HepG2 (cell line): ENCODE measurements at regions not wholly inside any gene's neighbourhood (a gene's known extent, or its start where the extent isn't known, plus 50 kb on each side); places are given as distances from the start of the nearest gene placed in this dataset.

Experiments
- ATAC-seq: fragments of 200-7000 bp; cut with Tn5 transposase; 3 replicates; pipeline ENCODE4 v1.9.1; 2020; ENCODE audit warnings: mild to moderate bottlenecking, moderate library complexity
- BruUV-seq: library from RNA; stranded (reverse); fragments of 400-500 nt; replicated peaks from 2 replicates; lab custom pipeline; 2021; lab: Mats Ljungman, UMichigan
- CTCF ChIA-PET: fragments of 300-600 bp; formaldehyde crosslinking; extraction: SDS; loops from one replicate; lab custom pipeline; 2021; ENCODE audit warnings: low total read pairs, inconsistent platforms, low intra/inter-chr PET ratio; lab: Yijun Ruan, JAX
- POLR2A ChIA-PET: fragments of 350-600 bp; sonication (Branson Sonifier 250); formaldehyde crosslinking; loops from one replicate; lab custom pipeline; 2020; ENCODE audit warnings: antibody characterized with exemption, inconsistent platforms; lab: Yijun Ruan, JAX
- DNase-seq: peaks from one replicate; pipeline ENCODE4 v3.0.0-alpha.2; 2015; ENCODE audit warnings: low spot score
- FAIRE-seq: peaks from 3 replicates; lab custom pipeline; 2011; peaks lifted over from hg19 to GRCh38; lab: Jason Lieb, UNC
- H2AFZ ChIP-seq: one replicate; pipeline ENCODE4 v1.6.1; 2011; ENCODE audit warnings: low read length, inconsistent platforms
- H3K27ac ChIP-seq: fragments of 300-600 bp; 3 replicates; pipeline ENCODE4 v1.8.0; 2011; ENCODE audit warnings: mixed run types, mild to moderate bottlenecking, mixed read lengths, low read length, inconsistent platforms; ENCODE audit not compliant: insufficient read depth; ENCODE audit errors: extremely low read length
- H3K27me3 ChIP-seq, 2 experiments: fragments of 200-600 bp in 1 of 2; 2 replicates in 1 of 2; 3 replicates in 1 of 2; pipeline versions ENCODE4 v1.6.0 to v1.8.0; 2011; ENCODE audit warnings: low read length in 2 of 2, mild to moderate bottlenecking in 2 of 2, moderate library complexity in 2 of 2, inconsistent platforms in 1 of 2; ENCODE audit not compliant: insufficient read depth in 2 of 2, control insufficient read depth in 1 of 2
- H3K36me3 ChIP-seq, 2 experiments: fragments of 200-600 bp in 1 of 2; replicated peaks in 1 of 2; 2 replicates in 1 of 2; 3 replicates in 1 of 2; pipeline versions ENCODE4 v1.5.1 to v1.8.0; 2011; ENCODE audit warnings: low read length in 2 of 2, inconsistent platforms in 1 of 2; ENCODE audit not compliant: insufficient read depth in 2 of 2, control insufficient read depth in 1 of 2
- H3K4me1 ChIP-seq: 2 replicates; pipeline ENCODE4 v1.5.1; 2012; ENCODE audit warnings: low read length, inconsistent platforms; ENCODE audit not compliant: insufficient read depth
- H3K4me2 ChIP-seq: 2 replicates; pipeline ENCODE4 v1.6.0; 2011; ENCODE audit warnings: low read depth, low read length, inconsistent platforms
- H3K4me3 ChIP-seq, 3 experiments: fragments of 200-600 bp in 1 of 3; sonication (generic), shearing (Covaris generic) in 1 of 3; replicated peaks in 1 of 3; 2 replicates each; pipeline ENCODE4 v1.5.1; 2011 to 2016; ENCODE audit warnings: low read length in 3 of 3, inconsistent platforms in 2 of 3, low read depth in 2 of 3, mild to moderate bottlenecking in 2 of 3, control low read depth in 1 of 3, mixed read lengths in 1 of 3; ENCODE audit not compliant: insufficient read depth in 1 of 3
- H3K79me2 ChIP-seq: one replicate; pipeline ENCODE4 v1.6.1; 2011; ENCODE audit warnings: low read length, inconsistent platforms; ENCODE audit not compliant: insufficient read depth
- H3K9ac ChIP-seq: 2 replicates; pipeline ENCODE4 v1.6.0; 2011; ENCODE audit warnings: mild to moderate bottlenecking, low read depth, low read length, inconsistent platforms; ENCODE audit not compliant: insufficient read depth
- H3K9me3 ChIP-seq: 2 replicates; pipeline ENCODE4 v1.5.1; 2012; ENCODE audit warnings: mild to moderate bottlenecking, low read length
- H4K20me1 ChIP-seq: 2 replicates; pipeline ENCODE4 v1.6.0; 2011; ENCODE audit warnings: inconsistent platforms, mild to moderate bottlenecking, low read length, moderate library complexity; ENCODE audit not compliant: insufficient read depth
- DPF2 ChIP-seq: sonication (generic); formaldehyde crosslinking; IDR thresholded peaks from 2 replicates; pipeline ENCODE4 v1.4.0; 2020; ENCODE audit warnings: mild to moderate bottlenecking, low read depth, missing genetic modification reagents, borderline replicate concordance
- EP300 ChIP-seq, 3 experiments: sonication (generic) in 1 of 3; formaldehyde crosslinking in 1 of 3; IDR thresholded peaks; 2 replicates each; pipeline versions ENCODE4 v1.5.1 to v1.6.1; 2011 to 2020; ENCODE audit warnings: low read depth in 2 of 3, low read length in 2 of 3, borderline replicate concordance in 1 of 3, improper control_type of control experiment in 1 of 3, mild to moderate bottlenecking in 1 of 3, missing genetic modification reagents in 1 of 3, moderate library complexity in 1 of 3
- HOXA3 ChIP-seq: sonication (generic); formaldehyde crosslinking; IDR thresholded peaks from 2 replicates; pipeline ENCODE4 v1.5.0; 2020; ENCODE audit warnings: missing genetic modification reagents
- NFE2L2 ChIP-seq: fragments of 150-350 bp; IDR thresholded peaks from 2 replicates; pipeline ENCODE4 v1.6.1; 2014; ENCODE audit warnings: low read length
- PHF5A ChIP-seq: IDR thresholded peaks from one replicate; pipeline ENCODE4 v1.6.1; 2018; ENCODE audit warnings: low read depth, missing genetic modification reagents; ENCODE audit not compliant: unreplicated experiment
- POLR2G ChIP-seq: fragments of 200-400 bp; formaldehyde crosslinking; IDR thresholded peaks from 2 replicates; pipeline ENCODE4 v1.6.1; 2018; ENCODE audit warnings: mild to moderate bottlenecking, low read depth, low read length, moderate library complexity
- PRMT3 ChIP-seq: sonication (generic); formaldehyde crosslinking; IDR thresholded peaks from 2 replicates; pipeline ENCODE4 v1.8.1; 2022; ENCODE audit warnings: low read depth, mild to moderate bottlenecking, moderate library complexity, missing genetic modification reagents, borderline replicate concordance
- RBFOX2 ChIP-seq: fragments of 200-400 bp; formaldehyde crosslinking; IDR thresholded peaks from 2 replicates; pipeline ENCODE4 v1.6.1; 2017; ENCODE audit warnings: low read depth, mild to moderate bottlenecking, low read length
- SATB2 ChIP-seq: sonication (generic); formaldehyde crosslinking; IDR thresholded peaks from 2 replicates; pipeline ENCODE4 v1.5.0; 2020; ENCODE audit warnings: missing genetic modification reagents
- SNAPC2 ChIP-seq: sonication (generic); formaldehyde crosslinking; IDR thresholded peaks from 2 replicates; pipeline ENCODE4 v1.8.1; 2022; ENCODE audit warnings: mild to moderate bottlenecking, missing genetic modification reagents
- ZNF160 ChIP-seq: sonication (generic); formaldehyde crosslinking; IDR thresholded peaks from 2 replicates; pipeline ENCODE4 v1.8.0; 2022; ENCODE audit warnings: mild to moderate bottlenecking, inconsistent platforms, missing genetic modification reagents
- ZNF17 ChIP-seq: sonication (generic); formaldehyde crosslinking; IDR thresholded peaks from 2 replicates; pipeline ENCODE4 v1.5.0; 2020; ENCODE audit warnings: mild to moderate bottlenecking, missing genetic modification reagents
- ZNF333 ChIP-seq: sonication (generic); formaldehyde crosslinking; IDR thresholded peaks from 2 replicates; pipeline ENCODE4 v1.4.0; 2020; ENCODE audit warnings: mild to moderate bottlenecking, missing genetic modification reagents, borderline replicate concordance
- in situ Hi-C: cut with HindIII; loops from 2 replicates; pipeline ENCODE4 v1.10.0; 2017; ENCODE audit warnings: low pct_unique_long_range_greater_than_20kb; ENCODE audit not compliant: extremely low pct_ligation_motif_present
- intact Hi-C: fragments of 100-400 bp; cut with micrococcal nuclease; formaldehyde crosslinking; loops from one replicate; pipeline ENCODE4 v1.10.0; 2022; ENCODE audit not compliant: unreplicated experiment
- TF ChIP-seq, protein P1 (sequence below): sonication (generic); formaldehyde crosslinking; IDR thresholded peaks from 2 replicates; pipeline ENCODE4 v1.4.0; 2020; ENCODE audit warnings: missing genetic modification reagents
- TF ChIP-seq, protein P2 (sequence below): sonication (generic); formaldehyde crosslinking; IDR thresholded peaks from 2 replicates; pipeline ENCODE4 v1.8.0; 2022; ENCODE audit warnings: mild to moderate bottlenecking, missing genetic modification reagents

DNA sequence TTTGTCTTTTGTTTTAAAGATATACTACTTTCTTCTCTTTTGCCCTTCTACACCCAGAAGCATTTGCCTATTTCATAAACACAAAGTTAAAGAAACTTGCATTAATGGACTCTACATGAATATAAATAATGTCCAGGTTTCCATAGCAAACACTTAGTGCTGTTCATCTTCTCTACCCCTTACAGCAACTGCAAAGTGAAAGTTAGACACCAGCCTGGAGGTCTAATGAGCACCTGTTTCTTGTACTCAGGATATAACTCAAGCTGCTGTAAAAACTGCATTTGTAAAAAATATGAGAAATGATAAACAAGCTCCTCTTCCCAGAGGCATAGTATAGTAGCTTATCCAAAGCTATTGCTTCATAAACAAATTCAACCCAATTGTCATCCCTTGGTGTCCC is 76.0 kb upstream of the RELN start:
- POLR2A ChIA-PET: interaction anchor here (0.8 to 1.3 kb wide), 3 partner anchors 29 to 75 kb away, joined by 4 to 9 read pairs (median 5); partner anchors contain the start of gene RELN
- H3K4me3 ChIP-seq: peak overlapping the region in 2 of 3 experiments; percentile 40 to 46; a peak in 3 of 6 replicates
- TF ChIP-seq SNAPC2 (CRISPR knock-in tag): no peak
- no peak for TF ChIP-seq ZNF17
- no peak for TF ChIP-seq DPF2 (CRISPR knock-in tag)
- 0 out of 2 replicates have a peak, but pooled peaks have one; percentile 39 for TF ChIP-seq POLR2G
- TF ChIP-seq SATB2 (CRISPR knock-in tag): no peak
- no peak for TF ChIP-seq ZNF333
- TF ChIP-seq NFE2L2: no peak
- TF ChIP-seq PHF5A (CRISPR knock-in tag): no peak
- no peak for TF ChIP-seq PRMT3 (CRISPR knock-in tag)
- TF ChIP-seq, protein P1, sequence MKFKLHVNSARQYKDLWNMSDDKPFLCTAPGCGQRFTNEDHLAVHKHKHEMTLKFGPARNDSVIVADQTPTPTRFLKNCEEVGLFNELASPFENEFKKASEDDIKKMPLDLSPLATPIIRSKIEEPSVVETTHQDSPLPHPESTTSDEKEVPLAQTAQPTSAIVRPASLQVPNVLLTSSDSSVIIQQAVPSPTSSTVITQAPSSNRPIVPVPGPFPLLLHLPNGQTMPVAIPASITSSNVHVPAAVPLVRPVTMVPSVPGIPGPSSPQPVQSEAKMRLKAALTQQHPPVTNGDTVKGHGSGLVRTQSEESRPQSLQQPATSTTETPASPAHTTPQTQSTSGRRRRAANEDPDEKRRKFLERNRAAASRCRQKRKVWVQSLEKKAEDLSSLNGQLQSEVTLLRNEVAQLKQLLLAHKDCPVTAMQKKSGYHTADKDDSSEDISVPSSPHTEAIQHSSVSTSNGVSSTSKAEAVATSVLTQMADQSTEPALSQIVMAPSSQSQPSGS (CRISPR knock-in tag): no peak
- TF ChIP-seq, protein P2, sequence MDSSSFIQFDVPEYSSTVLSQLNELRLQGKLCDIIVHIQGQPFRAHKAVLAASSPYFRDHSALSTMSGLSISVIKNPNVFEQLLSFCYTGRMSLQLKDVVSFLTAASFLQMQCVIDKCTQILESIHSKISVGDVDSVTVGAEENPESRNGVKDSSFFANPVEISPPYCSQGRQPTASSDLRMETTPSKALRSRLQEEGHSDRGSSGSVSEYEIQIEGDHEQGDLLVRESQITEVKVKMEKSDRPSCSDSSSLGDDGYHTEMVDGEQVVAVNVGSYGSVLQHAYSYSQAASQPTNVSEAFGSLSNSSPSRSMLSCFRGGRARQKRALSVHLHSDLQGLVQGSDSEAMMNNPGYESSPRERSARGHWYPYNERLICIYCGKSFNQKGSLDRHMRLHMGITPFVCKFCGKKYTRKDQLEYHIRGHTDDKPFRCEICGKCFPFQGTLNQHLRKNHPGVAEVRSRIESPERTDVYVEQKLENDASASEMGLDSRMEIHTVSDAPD (CRISPR knock-in tag): no peak
- TF ChIP-seq ZNF160 (CRISPR knock-in tag): no peak
- TF ChIP-seq RBFOX2: peak; percentile 15; the same call in 1 of the 2 replicates
- no peak for TF ChIP-seq HOXA3 (CRISPR knock-in tag)
- TF ChIP-seq EP300 (IDR thresholded peaks at IDR 0.05; ENCODE audit: low read depth in 2 of 2, low read length in 2 of 2): no peak
- TF ChIP-seq EP300 (CRISPR knock-in tag; IDR thresholded peaks at IDR 0.05; ENCODE audit: borderline replicate concordance): no peak

More for the DNA sequence above, 76.0 kb upstream of the RELN start:
- peaks cover 64% of the 10 kb centered on the region for H3K4me1 ChIP-seq
- intact Hi-C loops: loop anchor here (2.0 to 5.0 kb wide), 2 partner anchors 29 to 73 kb away; no protein-coding TSS in a partner anchor
- no peaks in the 10 kb centered on the region for H3K79me2 ChIP-seq
- no peak overlapping the region for H2AFZ ChIP-seq
- H3K9ac ChIP-seq: peak overlapping the region; percentile 61
- TSS peak; percentile 86 for BruUV-seq
- no peaks in the 10 kb centered on the region for H4K20me1 ChIP-seq
- in situ Hi-C loops: no loop called here
- peak overlapping the region; percentile 76 for H3K27ac ChIP-seq
- ATAC-seq: peak; percentile 81
- peak; percentile 16 for DNase-seq
- H3K27me3 ChIP-seq: no peaks in the 10 kb centered on the region
- CTCF ChIA-PET: no interaction called here
- no peak for FAIRE-seq
- peak overlapping the region; percentile 78 for H3K4me2 ChIP-seq
- no peaks in the 10 kb centered on the region for H3K36me3 ChIP-seq
- H3K9me3 ChIP-seq: peaks cover 27% of the 10 kb centered on the region
